IgD-negative memory B cell (primary cell): ENCODE measurements at regions not wholly inside any gene's neighbourhood (a gene's known extent, or its start where the extent isn't known, plus 50 kb on each side); places are given as distances from the start of the nearest gene placed in this dataset.

Experiments used
- H3K27ac Mint-ChIP-seq, 3 donors: one replicate each; pipeline ENCODE4 v1.8.0; 2020 to 2022; ENCODE audit warnings: mild to moderate bottlenecking in 3 of 3, mixed read lengths in 3 of 3, moderate library complexity in 1 of 3
- H3K27me3 Mint-ChIP-seq: one replicate; pipeline ENCODE4 v1.8.0; 2021; ENCODE audit warnings: mixed read lengths
- H3K36me3 Mint-ChIP-seq: one replicate; pipeline ENCODE4 v1.8.0; 2020; ENCODE audit warnings: mild to moderate bottlenecking, mixed read lengths
- H3K4me1 Mint-ChIP-seq, 3 donors: one replicate each; pipeline ENCODE4 v1.8.0; 2020 to 2022; ENCODE audit warnings: mixed read lengths in 3 of 3, mild to moderate bottlenecking in 1 of 3
- H3K4me3 Mint-ChIP-seq, 4 donors: one replicate each; pipeline ENCODE4 v1.8.0; 2020 to 2022; ENCODE audit warnings: mild to moderate bottlenecking in 4 of 4, mixed read lengths in 4 of 4, moderate library complexity in 3 of 4
- H3K9me3 Mint-ChIP-seq, 3 donors: one replicate each; pipeline ENCODE4 v1.8.0; 2020 to 2021; ENCODE audit warnings: mixed read lengths in 3 of 3, mild to moderate bottlenecking in 1 of 3

DNA sequence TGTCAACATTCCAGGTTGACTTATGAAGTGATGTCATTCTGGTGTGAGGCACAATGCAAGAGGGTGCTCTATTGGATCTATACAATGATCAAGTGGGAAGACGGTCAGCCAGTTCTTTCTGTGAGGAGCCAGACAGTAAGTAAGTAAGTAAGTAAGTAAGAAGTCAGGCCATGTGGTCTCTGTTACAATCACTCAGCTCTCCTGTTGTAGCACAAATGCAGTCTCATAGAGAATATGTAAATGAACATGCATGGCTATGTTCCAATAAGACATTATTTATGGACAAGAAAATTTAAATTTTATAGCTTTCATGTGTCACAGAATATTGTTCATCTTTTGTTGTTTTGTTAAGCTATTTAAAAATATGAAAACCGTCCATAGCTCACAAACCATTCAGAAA, 399.7 kb downstream of the BTBD3 start:
- Mint-ChIP-seq H3K4me3 (no peak overlapping the region), H3K27me3 (no peaks in the 10 kb centered on the region), H3K9me3 (peaks cover 0 to 11% (median 3%) of the 10 kb centered on the region in 3 donors), H3K27ac (no peak overlapping the region), H3K4me1 (no peaks in the 10 kb centered on the region), H3K36me3 (no peaks in the 10 kb centered on the region)

DNA sequence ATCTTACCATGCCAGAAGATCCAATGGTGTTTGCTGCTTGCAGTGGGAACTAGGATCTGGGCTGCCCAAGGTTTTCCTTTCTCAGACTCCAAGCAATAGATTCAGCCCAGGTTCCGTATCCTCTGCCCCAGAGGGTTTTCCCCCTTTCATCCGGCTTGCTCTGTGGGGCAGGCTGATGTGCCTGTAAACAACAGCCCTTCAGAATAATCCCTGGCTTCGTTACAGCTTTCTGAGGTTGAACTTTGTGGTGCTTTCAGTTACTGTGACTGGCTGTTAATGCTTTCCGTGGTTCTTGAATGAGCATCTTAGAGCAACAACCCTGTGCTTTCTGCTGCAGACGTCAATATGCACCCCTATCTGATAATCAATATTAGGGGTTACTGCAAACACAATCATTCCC, 400.4 kb downstream of the BTBD3 start:
- H3K27me3 Mint-ChIP-seq, result no peaks in the 10 kb centered on the region
- H3K4me1 Mint-ChIP-seq, result no peaks in the 10 kb centered on the region
- H3K4me3 Mint-ChIP-seq, result no peak overlapping the region
- H3K36me3 Mint-ChIP-seq, result no peaks in the 10 kb centered on the region
- peaks cover 0 to 11% (median 3%) of the 10 kb centered on the region in 3 donors for H3K9me3 Mint-ChIP-seq
- H3K27ac Mint-ChIP-seq, result no peak overlapping the region

- Mint-ChIP-seq H3K36me3 (no peaks in the 10 kb centered on the region), H3K9me3 (peaks cover 0 to 11% (median 5%) of the 10 kb centered on the region in 3 donors), H3K27ac (no peak overlapping the region), H3K27me3 (no peaks in the 10 kb centered on the region), H3K4me3 (no peak overlapping the region), H3K4me1 (no peaks in the 10 kb centered on the region)
Observed at GRCh38 chr20:12321736-12322135, 404.0 kb downstream of the BTBD3 start.

DNA sequence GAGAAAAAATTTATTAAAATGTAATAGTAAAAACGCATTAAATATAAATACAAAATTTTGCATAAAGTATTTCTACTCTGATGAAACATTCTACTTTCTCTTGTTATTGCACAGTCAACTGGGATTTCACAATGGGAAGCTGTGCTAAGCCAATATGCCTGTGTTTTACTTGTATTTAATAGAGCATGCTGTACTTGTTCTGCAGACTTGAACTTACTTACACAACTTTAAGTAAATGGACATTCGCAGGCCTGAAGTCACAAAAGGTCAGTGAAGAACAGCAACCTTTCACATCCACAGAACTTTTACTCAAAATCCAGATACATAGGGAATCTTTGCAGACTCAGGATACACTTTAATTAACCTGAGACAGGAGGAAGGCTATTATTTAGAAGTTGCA, 409.5 kb downstream of the BTBD3 start:
- H3K27ac Mint-ChIP-seq, result no peak overlapping the region
- H3K36me3 Mint-ChIP-seq, result no peaks in the 10 kb centered on the region
- no peaks in the 10 kb centered on the region for H3K4me1 Mint-ChIP-seq
- no peak overlapping the region for H3K4me3 Mint-ChIP-seq
- H3K27me3 Mint-ChIP-seq, result no peaks in the 10 kb centered on the region
- H3K9me3 Mint-ChIP-seq, result peaks cover 2 to 11% (median 9%) of the 10 kb centered on the region in 3 donors

DNA sequence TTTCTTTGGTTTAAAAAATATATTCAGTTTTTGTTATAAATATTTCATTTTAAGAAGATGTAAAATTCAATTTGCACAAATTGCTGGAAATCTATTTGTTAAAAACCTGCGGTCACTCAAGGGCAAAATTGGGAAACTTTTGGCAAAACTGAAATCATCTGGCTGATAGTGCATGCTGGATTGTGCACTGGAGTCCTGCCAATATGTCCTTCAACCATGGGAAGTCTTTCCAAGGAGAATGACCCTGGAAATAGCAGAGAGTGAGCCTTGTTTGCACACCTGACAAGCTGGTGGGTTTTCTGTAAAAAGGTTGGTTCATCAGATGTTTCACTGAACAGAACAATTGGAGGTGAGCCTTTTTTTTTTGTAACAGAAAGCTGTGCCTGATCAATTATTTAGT, 413.5 kb downstream of the BTBD3 start:
- H3K27me3 Mint-ChIP-seq, result no peaks in the 10 kb centered on the region
- no peaks in the 10 kb centered on the region for H3K4me1 Mint-ChIP-seq
- no peak overlapping the region for H3K27ac Mint-ChIP-seq
- no peaks in the 10 kb centered on the region for H3K36me3 Mint-ChIP-seq
- H3K9me3 Mint-ChIP-seq, result peaks cover 2 to 11% (median 9%) of the 10 kb centered on the region in 3 donors
- no peak overlapping the region for H3K4me3 Mint-ChIP-seq

GRCh38 chr20:12337601-12338000, 419.9 kb downstream of the BTBD3 start:
- Mint-ChIP-seq H3K4me3 (no peak overlapping the region), H3K36me3 (no peaks in the 10 kb centered on the region), H3K27ac (no peak overlapping the region), H3K4me1 (no peaks in the 10 kb centered on the region), H3K9me3 (peaks cover 2 to 4% (median 4%) of the 10 kb centered on the region in 3 donors), H3K27me3 (no peaks in the 10 kb centered on the region)

DNA sequence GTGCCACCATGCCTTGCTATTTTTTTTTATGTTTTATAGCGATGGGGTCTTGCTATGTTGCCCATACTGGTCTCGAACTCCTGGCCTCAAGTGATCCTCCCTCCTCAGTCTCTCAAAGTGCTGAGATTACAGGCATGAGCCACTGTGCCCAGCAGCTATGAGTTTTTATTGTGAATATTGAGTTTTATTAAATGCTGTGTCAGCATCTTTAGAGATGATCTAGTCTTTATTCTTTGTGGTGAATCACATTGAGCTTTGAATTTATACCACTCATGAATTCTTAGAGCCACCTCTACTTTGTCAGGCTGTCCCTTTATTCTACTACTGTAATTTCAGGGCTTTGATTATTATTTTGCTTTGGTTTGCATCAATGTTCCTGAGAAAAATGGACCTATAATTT, 428.3 kb downstream of the BTBD3 start:
- Mint-ChIP-seq H3K9me3 (peaks cover 0 to 2% (median 2%) of the 10 kb centered on the region in 3 donors), H3K27me3 (no peaks in the 10 kb centered on the region), H3K4me3 (no peak overlapping the region), H3K27ac (no peak overlapping the region), H3K4me1 (no peaks in the 10 kb centered on the region), H3K36me3 (no peaks in the 10 kb centered on the region)

DNA sequence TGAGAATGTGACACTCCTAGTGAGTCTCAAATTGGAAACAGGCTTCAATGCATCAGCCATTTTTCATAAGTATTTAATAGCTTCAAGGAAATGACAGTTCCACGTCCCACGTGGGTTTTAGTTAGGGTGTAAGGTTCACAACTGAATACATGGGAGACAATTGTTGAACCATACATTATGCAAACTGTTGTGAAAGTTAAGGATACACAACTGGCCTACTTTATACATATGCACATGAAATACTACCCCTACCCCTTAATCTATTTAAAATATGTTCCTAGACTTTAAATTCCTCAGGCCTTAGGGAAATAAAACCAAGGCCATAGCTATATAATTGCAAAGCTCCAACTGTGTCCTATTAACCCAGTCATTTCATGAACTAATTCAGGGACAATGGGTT, 436.1 kb downstream of the BTBD3 start:
- Mint-ChIP-seq H3K4me3 (no peak overlapping the region), H3K27ac (no peak overlapping the region), H3K9me3 (peaks cover 0 to 20% (median 0%) of the 10 kb centered on the region in 3 donors), H3K36me3 (no peaks in the 10 kb centered on the region), H3K27me3 (no peaks in the 10 kb centered on the region), H3K4me1 (peaks cover 0 to 1% (median 0%) of the 10 kb centered on the region in 3 donors)

DNA sequence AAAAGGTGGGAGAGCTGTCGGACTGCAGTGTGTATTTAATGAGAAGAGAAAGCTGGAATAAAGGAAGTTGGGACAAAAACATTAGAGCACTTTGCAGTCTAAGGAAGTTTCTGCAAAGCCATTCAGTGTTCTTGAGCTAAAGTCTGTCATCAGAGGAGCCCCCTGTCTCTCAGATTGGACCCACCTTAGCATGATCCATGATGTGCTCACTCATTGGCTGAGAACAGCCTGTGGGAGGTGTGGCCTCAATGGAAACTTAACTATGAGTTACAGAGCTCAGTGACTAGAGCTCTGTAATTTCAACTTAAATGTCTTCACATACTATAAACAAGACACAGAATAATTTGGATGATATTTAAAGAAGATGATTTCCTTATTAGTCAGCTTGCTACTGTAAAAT, 437.0 kb downstream of the BTBD3 start:
- no peaks in the 10 kb centered on the region for H3K36me3 Mint-ChIP-seq
- H3K27ac Mint-ChIP-seq, result no peak overlapping the region
- H3K9me3 Mint-ChIP-seq, result peaks cover 0 to 22% (median 3%) of the 10 kb centered on the region in 3 donors
- H3K27me3 Mint-ChIP-seq, result no peaks in the 10 kb centered on the region
- H3K4me1 Mint-ChIP-seq, result peaks cover 0 to 1% (median 0%) of the 10 kb centered on the region in 3 donors
- no peak overlapping the region for H3K4me3 Mint-ChIP-seq

- no peak overlapping the region for H3K27ac Mint-ChIP-seq
- no peaks in the 10 kb centered on the region for H3K27me3 Mint-ChIP-seq
- no peaks in the 10 kb centered on the region for H3K36me3 Mint-ChIP-seq
- no peak overlapping the region for H3K4me3 Mint-ChIP-seq
- H3K9me3 Mint-ChIP-seq, result peaks cover 0 to 22% (median 3%) of the 10 kb centered on the region in 3 donors
- H3K4me1 Mint-ChIP-seq, result peaks cover 0 to 1% (median 0%) of the 10 kb centered on the region in 3 donors
Observed at GRCh38 chr20:12355185-12355584, 437.5 kb downstream of the BTBD3 start.

DNA sequence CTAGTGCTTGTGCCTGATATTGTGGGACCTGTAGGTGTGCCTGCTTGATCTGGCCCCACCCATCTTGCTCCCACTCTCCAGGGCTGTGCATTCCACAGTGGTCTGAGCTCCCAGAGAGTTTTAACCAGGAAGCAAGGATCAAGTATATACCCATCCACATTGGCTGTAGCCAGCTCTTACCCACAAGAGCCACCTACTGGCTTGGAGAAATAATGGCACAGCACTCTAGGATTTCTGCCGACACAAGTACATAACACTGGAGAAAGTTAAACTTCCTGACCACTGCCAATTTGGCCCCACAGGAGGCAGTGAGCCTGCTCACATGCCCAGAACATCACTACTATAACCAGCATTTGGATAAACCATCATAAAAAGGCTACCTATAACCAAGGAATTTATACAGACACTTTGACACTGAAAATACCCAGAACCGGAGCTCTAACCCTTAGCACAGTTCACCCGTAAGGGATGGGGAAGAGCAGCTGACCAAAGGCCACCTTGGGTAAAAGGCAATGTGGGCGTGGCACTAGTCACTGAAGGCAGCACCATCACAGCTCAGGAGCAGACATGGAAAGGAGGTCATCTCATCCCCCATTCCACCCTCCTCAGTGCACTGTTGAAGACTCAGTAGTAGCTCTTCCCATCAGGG, 440.4 kb downstream of the BTBD3 start:
- H3K4me3 Mint-ChIP-seq, result no peak overlapping the region

DNA sequence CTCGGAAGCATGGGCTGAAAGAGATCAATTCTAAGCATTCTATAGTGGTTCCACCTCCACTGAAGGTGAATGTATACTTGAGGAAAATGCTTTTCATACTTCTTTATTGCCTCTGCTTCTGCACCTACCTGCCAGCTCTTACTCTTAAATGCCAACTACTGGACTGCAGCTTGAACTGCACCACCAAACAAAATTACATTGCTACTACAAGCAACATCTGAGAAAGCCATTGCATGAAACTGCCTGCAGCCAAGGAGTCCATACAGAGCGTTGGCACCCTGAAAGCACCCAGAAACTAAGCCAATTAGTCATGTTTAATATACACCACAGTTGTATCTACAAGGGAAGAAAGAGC, 440.9 kb downstream of the BTBD3 start:
- no peaks in the 10 kb centered on the region for H3K27me3 Mint-ChIP-seq
- peaks cover 0 to 1% (median 0%) of the 10 kb centered on the region in 3 donors for H3K4me1 Mint-ChIP-seq
- H3K9me3 Mint-ChIP-seq, result peaks cover 0 to 19% (median 5%) of the 10 kb centered on the region in 3 donors
- H3K27ac Mint-ChIP-seq, result no peak overlapping the region
- no peak overlapping the region for H3K4me3 Mint-ChIP-seq
- no peaks in the 10 kb centered on the region for H3K36me3 Mint-ChIP-seq

More for the DNA sequence above, 440.4 kb downstream of the BTBD3 start:
- H3K27me3 Mint-ChIP-seq, result no peaks in the 10 kb centered on the region
- no peaks in the 10 kb centered on the region for H3K36me3 Mint-ChIP-seq
- H3K9me3 Mint-ChIP-seq, result peaks cover 0 to 19% (median 3%) of the 10 kb centered on the region in 3 donors
- H3K27ac Mint-ChIP-seq, result no peak overlapping the region
- peaks cover 0 to 1% (median 0%) of the 10 kb centered on the region in 3 donors for H3K4me1 Mint-ChIP-seq

GRCh38 chr20:12371990-12372389, 454.3 kb downstream of the BTBD3 start:
- H3K4me1 Mint-ChIP-seq, result no peaks in the 10 kb centered on the region
- no peaks in the 10 kb centered on the region for H3K27me3 Mint-ChIP-seq
- no peaks in the 10 kb centered on the region for H3K36me3 Mint-ChIP-seq
- no peak overlapping the region for H3K27ac Mint-ChIP-seq
- peaks cover 2 to 13% (median 3%) of the 10 kb centered on the region in 3 donors for H3K9me3 Mint-ChIP-seq
- no peak overlapping the region for H3K4me3 Mint-ChIP-seq

DNA sequence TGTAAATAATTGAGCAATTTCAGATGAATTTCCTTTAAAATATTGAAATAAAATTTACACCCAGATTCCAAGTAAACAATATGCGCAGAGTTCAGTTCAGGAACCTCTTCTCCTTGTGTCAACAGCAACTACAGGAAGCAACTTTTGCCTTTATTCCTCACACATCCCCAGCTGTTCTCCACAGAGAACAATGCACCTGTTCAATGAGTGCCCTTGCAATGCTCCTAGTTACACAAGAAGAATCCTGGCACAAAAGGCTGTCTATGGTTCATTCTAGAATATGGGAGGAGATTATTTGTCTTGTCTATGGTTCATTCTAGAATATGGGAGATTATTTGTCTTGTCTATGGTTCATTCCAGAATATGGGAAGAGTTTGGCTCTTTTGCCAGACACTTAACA, 454.9 kb downstream of the BTBD3 start:
- no peak overlapping the region for H3K4me3 Mint-ChIP-seq
- no peak overlapping the region for H3K27ac Mint-ChIP-seq
- H3K27me3 Mint-ChIP-seq, result no peaks in the 10 kb centered on the region
- H3K9me3 Mint-ChIP-seq, result peaks cover 3 to 13% (median 3%) of the 10 kb centered on the region in 3 donors
- H3K36me3 Mint-ChIP-seq, result no peaks in the 10 kb centered on the region
- H3K4me1 Mint-ChIP-seq, result no peaks in the 10 kb centered on the region

DNA sequence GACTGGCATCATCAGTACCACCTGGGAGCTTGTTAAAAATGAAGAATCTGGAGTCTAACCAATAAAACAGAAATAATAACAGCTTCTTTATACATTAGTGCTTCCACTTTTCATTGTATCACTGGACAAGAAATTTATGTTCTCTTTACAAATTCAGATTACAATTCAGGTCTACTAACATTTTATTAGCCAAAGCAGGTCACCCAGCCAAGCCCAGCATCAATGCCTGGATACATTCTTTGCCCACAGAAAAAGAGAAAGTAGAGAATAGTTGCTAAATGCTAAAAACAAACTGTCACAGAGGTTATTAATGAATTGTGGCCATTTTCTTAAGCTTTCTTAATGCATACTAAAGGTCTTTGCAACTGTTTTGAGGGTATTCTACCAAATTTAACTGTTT, 458.3 kb downstream of the BTBD3 start:
- H3K36me3 Mint-ChIP-seq, result peaks cover 2% of the 10 kb centered on the region
- H3K27ac Mint-ChIP-seq, result no peak overlapping the region
- peaks cover 5 to 17% (median 8%) of the 10 kb centered on the region in 3 donors for H3K9me3 Mint-ChIP-seq
- H3K27me3 Mint-ChIP-seq, result no peaks in the 10 kb centered on the region
- no peaks in the 10 kb centered on the region for H3K4me1 Mint-ChIP-seq
- no peak overlapping the region for H3K4me3 Mint-ChIP-seq

GRCh38 chr20:12383821-12384220, 466.1 kb downstream of the BTBD3 start:
- Mint-ChIP-seq H3K4me1 (no peaks in the 10 kb centered on the region), H3K27me3 (no peaks in the 10 kb centered on the region), H3K4me3 (no peak overlapping the region), H3K9me3 (peaks cover 0 to 15% (median 6%) of the 10 kb centered on the region in 3 donors), H3K36me3 (peaks cover 3% of the 10 kb centered on the region), H3K27ac (no peak overlapping the region)
